ENCODE measurements at regions not wholly inside any gene's neighbourhood (a gene's known extent, or its start where the extent isn't known, plus 50 kb on each side); places are given as distances from the start of the nearest gene placed in this dataset.

- no peak for DNase-seq
Measured at GRCh38 chr4:123853651-123854050, 457.1 kb downstream of the SPRY1 start.

- no peak for DNase-seq
Measured at GRCh38 chr4:123856689-123857545, 460.3 kb downstream of the SPRY1 start.

GRCh38 chr4:123858465-123858864 is 461.9 kb downstream of the SPRY1 start:
- no peak for DNase-seq

GRCh38 chr4:123862812-123863211 is 466.2 kb downstream of the SPRY1 start:
- DNase-seq = no peak

- DNase-seq = peak; percentile 30
Measured at GRCh38 chr4:123866796-123867195, 470.2 kb downstream of the SPRY1 start.

- DNase-seq = no peak
Measured at GRCh38 chr4:123867910-123868587, 471.5 kb downstream of the SPRY1 start.

GRCh38 chr4:123869286-123870215 is 473.0 kb downstream of the SPRY1 start:
- DNase-seq = peak; percentile 12

- peak; percentile 86 for DNase-seq
Measured at GRCh38 chr4:123870216-123870876, 473.8 kb downstream of the SPRY1 start.

GRCh38 chr4:123871341-123871740 is 474.7 kb downstream of the SPRY1 start:
- DNase-seq = no peak

GRCh38 chr4:123874063-123874462 is 477.5 kb downstream of the SPRY1 start:
- peak; percentile 35 for DNase-seq

- DNase-seq = no peak
Measured at GRCh38 chr4:123876143-123876542, 479.5 kb downstream of the SPRY1 start.

- DNase-seq = no peak
Measured at GRCh38 chr4:123876671-123877101, 480.1 kb downstream of the SPRY1 start.

- DNase-seq = peak; percentile 37
Measured at GRCh38 chr4:123877551-123877950, 481.0 kb downstream of the SPRY1 start.

- DNase-seq = no peak
Measured at GRCh38 chr4:123878976-123879375, 482.4 kb downstream of the SPRY1 start.

GRCh38 chr4:123880631-123881030 is 484.0 kb downstream of the SPRY1 start:
- no peak for DNase-seq

GRCh38 chr4:123884922-123885321 is 488.3 kb downstream of the SPRY1 start:
- DNase-seq = no peak

- no peak for DNase-seq
Measured at GRCh38 chr4:123889507-123889906, 492.9 kb downstream of the SPRY1 start.

- no peak for DNase-seq
Measured at GRCh38 chr4:123890889-123891288, 494.3 kb downstream of the SPRY1 start.

GRCh38 chr4:123891881-123892280 is 495.3 kb downstream of the SPRY1 start:
- DNase-seq = no peak

- no peak for DNase-seq
Measured at GRCh38 chr4:123892368-123892976, 495.9 kb downstream of the SPRY1 start.

GRCh38 chr4:123893011-123893981 is 496.7 kb downstream of the SPRY1 start:
- DNase-seq = peak; percentile 5

Measured in NCI-H226 (cell line).